ENCODE measurements at regions not wholly inside any gene's neighbourhood (a gene's known extent, or its start where the extent isn't known, plus 50 kb on each side); places are given as distances from the start of the nearest gene placed in this dataset.
"Not testable (repeated sequence)": the region's sequence is repeated elsewhere in the genome, so short reads cannot be mapped to it uniquely, and the experiment has no call there.

GRCh38 chr6:86028776-86029175 is 386.1 kb upstream of the SYNCRIP start:
- Mint-ChIP-seq H3K4me3 (no peak overlapping the region), H3K36me3 (ENCODE audit: low read depth) (no peaks in the 10 kb centered on the region), H3K27me3 (ENCODE audit: low read depth) (no peaks in the 10 kb centered on the region), H3K9me3 (peaks cover 9% of the 10 kb centered on the region), H3K4me1 (ENCODE audit: low read depth) (no peaks in the 10 kb centered on the region), H3K27ac (no peak overlapping the region)

DNA sequence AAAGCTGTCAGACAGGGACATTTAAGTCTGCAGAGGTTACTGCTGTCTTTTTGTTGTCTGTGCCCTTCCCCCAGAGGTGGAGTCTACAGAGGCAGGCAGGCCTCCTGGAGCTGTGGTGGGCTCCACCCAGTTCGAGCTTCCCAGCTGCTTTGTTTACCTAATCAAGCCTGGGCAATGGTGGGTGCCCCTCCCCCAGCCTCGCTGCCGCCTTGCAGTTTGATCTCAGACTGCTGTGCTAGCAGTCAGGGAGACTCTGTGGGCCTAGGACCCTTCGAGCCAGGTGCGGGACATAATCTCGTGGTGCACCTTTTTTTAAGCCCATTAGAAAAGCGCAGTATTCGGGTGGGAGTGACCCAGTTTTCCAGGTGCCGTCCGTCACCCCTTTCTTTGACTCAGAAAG is 384.2 kb upstream of the SYNCRIP start:
- not testable (repeated sequence) for H3K9me3 Mint-ChIP-seq; H3K27me3 Mint-ChIP-seq (ENCODE audit: low read depth); H3K4me3 Mint-ChIP-seq; H3K36me3 Mint-ChIP-seq (ENCODE audit: low read depth); H3K27ac Mint-ChIP-seq; H3K4me1 Mint-ChIP-seq (ENCODE audit: low read depth)

DNA sequence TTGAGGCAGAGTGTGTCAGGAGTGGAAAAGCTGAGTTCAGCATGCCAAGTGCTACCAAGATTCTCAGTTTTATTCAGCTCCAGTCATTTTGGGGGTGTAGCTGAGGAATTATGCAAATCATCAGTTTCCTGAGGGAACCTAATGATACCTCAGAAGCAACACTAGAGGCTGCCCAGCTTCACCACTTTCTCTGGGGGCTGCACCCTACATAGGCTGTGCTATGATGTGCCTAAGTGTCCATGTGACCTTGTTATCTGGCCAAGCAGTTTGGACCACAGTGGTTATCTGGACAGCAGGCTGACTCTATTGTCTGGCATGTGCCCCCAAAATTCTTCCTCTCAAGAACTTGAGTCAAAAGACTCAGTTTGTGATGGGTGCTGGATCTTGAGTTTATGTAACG is 374.6 kb upstream of the SYNCRIP start:
- Mint-ChIP-seq H3K27ac (no peak overlapping the region), H3K4me1 (ENCODE audit: low read depth) (no peaks in the 10 kb centered on the region), H3K9me3 (no peaks in the 10 kb centered on the region), H3K4me3 (no peak overlapping the region), H3K36me3 (ENCODE audit: low read depth) (no peaks in the 10 kb centered on the region), H3K27me3 (ENCODE audit: low read depth) (no peaks in the 10 kb centered on the region)

GRCh38 chr6:86016567-86016966 is 373.9 kb upstream of the SYNCRIP start:
- Mint-ChIP-seq H3K4me3 (no peak overlapping the region), H3K27me3 (ENCODE audit: low read depth) (no peaks in the 10 kb centered on the region), H3K27ac (no peak overlapping the region), H3K9me3 (no peaks in the 10 kb centered on the region), H3K36me3 (ENCODE audit: low read depth) (no peaks in the 10 kb centered on the region), H3K4me1 (ENCODE audit: low read depth) (no peaks in the 10 kb centered on the region)

GRCh38 chr6:86016077-86016476 is 373.4 kb upstream of the SYNCRIP start:
- H3K27me3 Mint-ChIP-seq (ENCODE audit: low read depth) = no peaks in the 10 kb centered on the region
- H3K4me3 Mint-ChIP-seq = no peak overlapping the region
- no peaks in the 10 kb centered on the region for H3K4me1 Mint-ChIP-seq (ENCODE audit: low read depth)
- no peak overlapping the region for H3K27ac Mint-ChIP-seq
- H3K36me3 Mint-ChIP-seq (ENCODE audit: low read depth) = no peaks in the 10 kb centered on the region
- no peaks in the 10 kb centered on the region for H3K9me3 Mint-ChIP-seq

- not testable (repeated sequence) for H3K4me3 Mint-ChIP-seq; H3K4me1 Mint-ChIP-seq (ENCODE audit: low read depth)
Measured at GRCh38 chr6:86012991-86013390, 370.3 kb upstream of the SYNCRIP start.

GRCh38 chr6:86010915-86011786 is 368.5 kb upstream of the SYNCRIP start:
- H3K36me3 Mint-ChIP-seq (ENCODE audit: low read depth) = no peaks in the 10 kb centered on the region
- no peaks in the 10 kb centered on the region for H3K27me3 Mint-ChIP-seq (ENCODE audit: low read depth)
- H3K27ac Mint-ChIP-seq = no peak overlapping the region
- no peak overlapping the region for H3K4me3 Mint-ChIP-seq
- peaks cover 7% of the 10 kb centered on the region for H3K9me3 Mint-ChIP-seq
- no peaks in the 10 kb centered on the region for H3K4me1 Mint-ChIP-seq (ENCODE audit: low read depth)

More at GRCh38 chr6:86012991-86013390, 370.3 kb upstream of the SYNCRIP start:
- H3K27me3 Mint-ChIP-seq (ENCODE audit: low read depth); H3K9me3 Mint-ChIP-seq; H3K27ac Mint-ChIP-seq; H3K36me3 Mint-ChIP-seq (ENCODE audit: low read depth): not testable (repeated sequence)

DNA sequence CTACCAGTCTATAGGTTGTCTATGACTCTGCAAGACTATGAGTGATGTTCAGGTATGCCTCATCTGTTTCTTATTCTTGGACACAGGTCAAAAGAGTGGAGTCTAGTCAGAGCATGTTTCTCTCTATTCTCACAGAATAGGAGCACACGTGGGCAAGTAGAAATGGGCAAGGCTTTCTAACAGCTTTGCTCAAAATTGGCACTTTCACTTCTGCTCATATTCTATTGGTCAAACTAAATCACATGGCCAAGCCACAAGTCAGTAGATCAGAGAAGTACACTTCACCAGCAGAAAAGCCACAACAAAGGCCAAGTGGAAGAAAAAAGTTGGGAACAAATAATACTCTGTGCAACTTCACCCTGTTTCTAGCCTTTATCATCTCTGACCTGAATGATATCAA is 354.5 kb upstream of the SYNCRIP start:
- no peak overlapping the region for H3K4me3 Mint-ChIP-seq
- peaks cover 8% of the 10 kb centered on the region for H3K9me3 Mint-ChIP-seq
- no peaks in the 10 kb centered on the region for H3K4me1 Mint-ChIP-seq (ENCODE audit: low read depth)
- H3K27ac Mint-ChIP-seq = no peak overlapping the region
- no peaks in the 10 kb centered on the region for H3K36me3 Mint-ChIP-seq (ENCODE audit: low read depth)
- no peaks in the 10 kb centered on the region for H3K27me3 Mint-ChIP-seq (ENCODE audit: low read depth)

GRCh38 chr6:85996034-85996375 is 353.3 kb upstream of the SYNCRIP start:
- no peaks in the 10 kb centered on the region for H3K4me1 Mint-ChIP-seq (ENCODE audit: low read depth)
- H3K27me3 Mint-ChIP-seq (ENCODE audit: low read depth) = no peaks in the 10 kb centered on the region
- H3K27ac Mint-ChIP-seq = no peak overlapping the region
- H3K9me3 Mint-ChIP-seq = peaks cover 11% of the 10 kb centered on the region
- no peaks in the 10 kb centered on the region for H3K36me3 Mint-ChIP-seq (ENCODE audit: low read depth)
- no peak overlapping the region for H3K4me3 Mint-ChIP-seq

- Mint-ChIP-seq H3K27me3 (ENCODE audit: low read depth) (no peaks in the 10 kb centered on the region), H3K9me3 (peaks cover 11% of the 10 kb centered on the region), H3K36me3 (ENCODE audit: low read depth) (no peaks in the 10 kb centered on the region), H3K4me1 (ENCODE audit: low read depth) (no peaks in the 10 kb centered on the region), H3K4me3 (no peak overlapping the region), H3K27ac (no peak overlapping the region)
Measured at GRCh38 chr6:85995339-85996033, 352.8 kb upstream of the SYNCRIP start.

DNA sequence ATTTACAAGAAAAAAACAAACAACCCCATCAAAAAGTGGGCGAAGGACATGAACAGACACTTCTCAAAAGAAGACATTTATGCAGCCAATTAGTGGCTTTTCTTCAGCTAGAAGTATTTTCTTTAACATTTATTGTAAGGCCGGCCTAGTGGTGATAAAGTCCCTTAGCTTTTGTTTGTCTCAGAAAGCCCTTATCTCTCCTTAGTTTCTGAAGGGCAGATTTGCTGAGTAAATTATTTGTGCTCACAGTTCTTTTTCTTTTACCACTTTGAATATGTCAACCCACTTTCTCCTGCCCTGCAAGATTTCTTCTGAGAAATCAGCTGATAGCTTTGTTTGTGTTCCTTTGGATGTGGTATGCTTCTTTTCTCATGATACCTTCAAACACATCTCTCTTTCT is 344.0 kb upstream of the SYNCRIP start:
- no peaks in the 10 kb centered on the region for H3K27me3 Mint-ChIP-seq (ENCODE audit: low read depth)
- H3K36me3 Mint-ChIP-seq (ENCODE audit: low read depth) = no peaks in the 10 kb centered on the region
- H3K9me3 Mint-ChIP-seq = peaks cover 21% of the 10 kb centered on the region

DNA sequence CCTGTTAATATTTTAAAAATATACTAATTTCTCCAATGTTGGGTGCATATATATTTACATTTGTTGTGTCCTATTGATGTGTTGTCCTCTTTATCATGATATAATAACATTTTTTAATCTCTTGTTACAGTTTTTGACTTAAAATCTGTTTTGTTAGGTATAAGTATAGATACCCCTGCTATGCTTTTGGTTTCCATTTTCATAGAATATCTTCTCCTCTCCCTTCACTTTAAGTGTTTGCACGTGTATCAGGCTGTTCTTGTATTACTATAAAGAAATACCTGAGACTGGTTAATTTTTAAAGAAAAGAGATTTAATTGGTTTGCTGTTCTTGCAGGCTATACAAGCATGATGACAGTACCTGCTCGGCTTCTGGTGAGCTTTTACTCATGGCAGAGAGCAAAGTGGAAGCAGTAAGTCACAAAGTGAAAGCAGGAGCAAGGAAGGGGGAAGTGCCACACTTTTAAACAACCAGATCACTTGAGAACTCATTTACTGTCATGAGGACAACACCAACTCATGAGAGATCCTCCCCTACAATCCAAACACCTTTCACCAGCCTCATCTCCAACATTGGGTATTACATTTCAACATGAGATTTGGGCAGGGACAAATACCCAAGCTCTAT is 340.5 kb upstream of the SYNCRIP start:
- Mint-ChIP-seq H3K27ac (no peak overlapping the region), H3K36me3 (ENCODE audit: low read depth) (no peaks in the 10 kb centered on the region), H3K4me3 (no peak overlapping the region), H3K4me1 (ENCODE audit: low read depth) (no peaks in the 10 kb centered on the region), H3K27me3 (ENCODE audit: low read depth) (no peaks in the 10 kb centered on the region), H3K9me3 (peaks cover 15% of the 10 kb centered on the region)

More for the DNA sequence above, 344.0 kb upstream of the SYNCRIP start:
- no peaks in the 10 kb centered on the region for H3K4me1 Mint-ChIP-seq (ENCODE audit: low read depth)
- H3K27ac Mint-ChIP-seq = no peak overlapping the region
- H3K4me3 Mint-ChIP-seq = no peak overlapping the region

DNA sequence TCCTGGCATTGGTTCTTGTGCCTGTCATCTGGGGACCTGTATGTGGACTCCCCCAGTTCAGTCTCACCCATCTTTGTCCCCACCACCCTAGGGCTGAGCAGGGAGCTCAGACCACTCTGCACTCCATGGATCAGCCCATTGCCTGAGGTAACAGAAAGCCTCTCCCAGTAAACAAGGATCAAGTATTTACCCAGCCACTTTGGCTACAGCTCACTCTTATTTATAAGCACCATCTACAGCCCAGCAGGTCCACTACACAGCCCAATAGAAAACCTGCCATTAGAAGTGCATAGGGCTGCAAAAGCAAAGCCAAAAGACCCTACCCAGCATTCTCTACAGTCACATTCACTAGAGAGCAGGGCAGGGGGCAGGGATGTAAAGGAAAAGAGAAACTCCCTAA is 335.0 kb upstream of the SYNCRIP start:
- Mint-ChIP-seq H3K36me3 (ENCODE audit: low read depth) (no peaks in the 10 kb centered on the region), H3K4me1 (ENCODE audit: low read depth) (no peaks in the 10 kb centered on the region), H3K27ac (no peak overlapping the region), H3K4me3 (no peak overlapping the region), H3K27me3 (ENCODE audit: low read depth) (no peaks in the 10 kb centered on the region), H3K9me3 (peaks cover 4% of the 10 kb centered on the region)

- H3K9me3 Mint-ChIP-seq = peaks cover 4% of the 10 kb centered on the region
- H3K4me1 Mint-ChIP-seq (ENCODE audit: low read depth) = no peaks in the 10 kb centered on the region
- no peaks in the 10 kb centered on the region for H3K36me3 Mint-ChIP-seq (ENCODE audit: low read depth)
- no peaks in the 10 kb centered on the region for H3K27me3 Mint-ChIP-seq (ENCODE audit: low read depth)
- no peak overlapping the region for H3K4me3 Mint-ChIP-seq
- H3K27ac Mint-ChIP-seq = no peak overlapping the region
Measured at GRCh38 chr6:85975957-85976356, 333.3 kb upstream of the SYNCRIP start.

DNA sequence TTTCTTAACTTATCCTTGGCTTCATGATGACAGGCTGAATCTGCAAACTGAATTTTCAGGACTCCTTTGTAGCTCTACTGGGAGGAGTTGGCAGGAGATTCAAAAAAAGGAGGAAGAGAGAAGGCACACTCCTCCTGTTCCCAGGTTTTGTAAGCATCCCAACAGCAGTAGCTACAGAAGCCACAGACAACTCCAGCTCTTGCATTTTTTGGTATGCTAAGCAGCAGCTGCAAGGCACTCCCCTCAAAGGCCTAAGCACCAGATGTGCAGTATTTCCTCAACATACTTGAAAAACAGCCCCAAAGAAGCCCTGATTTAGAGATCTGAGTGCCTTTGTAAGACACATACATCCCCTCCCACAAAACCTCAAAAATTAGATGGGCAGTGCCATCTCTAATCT is 328.6 kb upstream of the SYNCRIP start:
- Mint-ChIP-seq H3K4me3 (no peak overlapping the region), H3K36me3 (ENCODE audit: low read depth) (no peaks in the 10 kb centered on the region), H3K9me3 (peaks cover 4% of the 10 kb centered on the region), H3K27ac (no peak overlapping the region), H3K4me1 (ENCODE audit: low read depth) (no peaks in the 10 kb centered on the region), H3K27me3 (ENCODE audit: low read depth) (no peaks in the 10 kb centered on the region)

All from T-helper 1 cell treated with Interleukin-12 subunit alpha and Interleukin-12 subunit beta and Interleukin-4 antibody, amounts not matched to agents 30 μg/mL and 1 μg/mL, for 36 hours (primary cell).